ENCODE measurements at regions not wholly inside any gene's neighbourhood (a gene's known extent, or its start where the extent isn't known, plus 50 kb on each side); places are given as distances from the start of the nearest gene placed in this dataset.
A peak's percentile ranks its signal among the peaks of the same experiment; 100 is the strongest.

- no peak for DNase-seq
Observed at GRCh38 chr1:218643281-218643680, 298.1 kb downstream of the TGFB2 start.

GRCh38 chr1:218643926-218644325 is 298.8 kb downstream of the TGFB2 start:
- no peak for DNase-seq

- no peak for DNase-seq
Observed at GRCh38 chr1:218646288-218646687, 301.2 kb downstream of the TGFB2 start.

GRCh38 chr1:218656301-218657037 is 311.3 kb downstream of the TGFB2 start:
- no peak for DNase-seq

- no peak for DNase-seq
Observed at GRCh38 chr1:218658269-218658668, 313.1 kb downstream of the TGFB2 start.

- no peak for DNase-seq
Observed at GRCh38 chr1:218658899-218659298, 313.8 kb downstream of the TGFB2 start.

DNA sequence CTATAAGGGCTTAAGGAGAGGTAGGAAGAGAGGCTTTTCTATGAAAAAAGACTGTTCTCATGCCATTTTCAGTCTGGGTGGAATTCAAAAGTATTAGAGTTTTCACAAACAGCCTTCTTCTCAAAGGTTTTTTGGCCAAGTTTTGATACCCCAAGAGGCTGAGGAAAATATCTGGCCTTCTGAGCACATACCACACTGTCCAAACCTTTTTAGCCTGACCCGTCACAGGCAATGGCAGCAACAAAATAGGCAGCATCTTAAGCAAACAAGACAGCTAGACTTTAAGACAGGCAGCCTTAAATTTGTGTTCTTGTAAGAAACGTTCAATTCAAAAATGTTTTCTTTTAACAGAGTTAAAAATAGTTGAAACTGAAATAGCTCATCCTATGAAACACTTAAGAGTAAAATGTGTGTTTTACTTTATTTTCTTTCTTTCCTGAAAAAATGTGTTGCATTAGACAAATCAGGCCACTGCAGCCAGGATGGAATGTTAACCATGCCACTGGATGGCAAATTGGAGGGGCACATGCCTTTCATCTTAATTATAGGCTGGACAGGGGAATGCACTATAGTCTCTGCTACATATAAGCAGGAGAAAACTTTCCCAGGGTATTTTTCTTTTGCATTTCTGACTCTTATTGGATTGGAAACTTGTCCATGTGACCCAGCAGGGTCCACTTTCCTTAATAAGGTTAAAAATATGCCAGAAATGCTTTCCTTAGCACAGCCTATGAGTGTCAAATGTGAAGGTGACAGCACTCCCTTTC is 315.0 kb downstream of the TGFB2 start:
- no peak for DNase-seq

- DNase-seq, result no peak
Observed at GRCh38 chr1:218660678-218661053, 315.5 kb downstream of the TGFB2 start.

DNA sequence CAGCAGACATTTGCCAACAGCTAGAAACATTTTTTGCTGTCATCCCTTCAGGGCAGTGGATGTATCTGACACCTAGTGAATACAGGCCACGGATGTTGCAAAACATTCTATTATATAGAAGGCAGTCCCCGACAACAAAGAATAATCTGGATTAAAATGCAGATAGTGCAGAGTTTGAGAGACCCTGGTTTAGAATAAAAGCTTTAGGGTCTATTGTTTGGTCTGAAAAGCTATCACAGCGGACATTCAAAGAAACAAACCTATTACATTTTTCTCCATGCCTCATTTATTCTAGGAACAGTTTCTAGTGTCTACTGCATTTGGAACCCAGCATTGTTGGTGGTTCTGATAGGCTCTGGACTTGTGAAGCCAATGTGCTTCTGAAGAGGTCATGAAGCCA is 316.3 kb downstream of the TGFB2 start:
- DNase-seq, result no peak

DNA sequence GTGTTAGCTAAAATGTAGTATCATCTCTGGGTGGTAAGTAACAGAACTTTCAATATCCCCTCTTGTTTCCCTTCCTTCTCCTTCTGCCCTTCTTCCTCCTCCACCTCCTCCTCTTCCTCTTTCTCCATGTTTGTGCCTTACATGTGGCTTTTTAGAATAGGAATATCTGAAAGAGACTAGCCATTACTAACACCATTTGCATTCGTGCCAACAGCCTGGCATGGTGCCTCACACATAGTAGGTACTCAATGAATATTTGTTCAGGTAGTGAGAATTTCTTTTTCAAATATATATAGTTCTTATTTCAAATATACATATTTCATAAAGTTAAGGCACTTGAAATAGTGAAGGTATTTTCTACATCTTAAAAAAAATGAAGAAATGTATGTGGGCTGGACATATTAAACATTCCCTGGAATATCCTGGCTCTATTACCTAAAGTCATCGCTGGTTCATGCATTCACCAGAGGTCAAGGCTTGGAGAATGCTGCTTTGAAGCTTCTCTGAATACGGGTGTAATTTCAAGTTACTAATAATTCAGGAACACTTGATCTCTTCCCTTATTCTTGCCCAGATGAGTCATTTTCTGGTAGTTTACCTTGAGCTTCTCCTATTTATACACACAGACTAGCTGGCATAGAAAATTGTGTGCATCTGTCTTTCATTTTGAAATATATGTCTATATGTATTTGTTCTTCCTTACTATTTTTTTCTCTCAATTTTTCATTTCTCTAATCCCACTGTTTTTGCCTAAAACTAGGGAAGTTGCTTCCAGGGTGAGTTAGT is 319.4 kb downstream of the TGFB2 start:
- no peak for DNase-seq

DNA sequence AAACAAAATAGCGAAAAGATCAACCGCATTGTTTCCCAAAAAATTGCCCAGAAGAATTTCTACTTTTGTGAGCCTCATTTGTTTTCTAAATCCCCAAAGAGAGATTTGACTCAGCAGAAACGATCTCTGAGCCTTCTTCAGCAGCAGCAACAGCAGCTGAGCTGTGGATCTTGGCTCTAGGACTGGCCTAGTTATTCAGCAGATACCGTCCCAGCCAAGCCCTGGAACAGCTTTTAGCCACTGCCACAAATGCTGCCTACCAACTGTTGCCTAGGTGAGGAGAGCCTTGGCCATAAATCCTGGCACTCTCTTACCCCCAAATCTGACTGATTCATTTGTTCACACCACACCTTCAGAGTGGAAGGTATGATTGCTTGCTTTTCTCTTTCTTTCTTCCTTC is 320.1 kb downstream of the TGFB2 start:
- no peak for DNase-seq

DNA sequence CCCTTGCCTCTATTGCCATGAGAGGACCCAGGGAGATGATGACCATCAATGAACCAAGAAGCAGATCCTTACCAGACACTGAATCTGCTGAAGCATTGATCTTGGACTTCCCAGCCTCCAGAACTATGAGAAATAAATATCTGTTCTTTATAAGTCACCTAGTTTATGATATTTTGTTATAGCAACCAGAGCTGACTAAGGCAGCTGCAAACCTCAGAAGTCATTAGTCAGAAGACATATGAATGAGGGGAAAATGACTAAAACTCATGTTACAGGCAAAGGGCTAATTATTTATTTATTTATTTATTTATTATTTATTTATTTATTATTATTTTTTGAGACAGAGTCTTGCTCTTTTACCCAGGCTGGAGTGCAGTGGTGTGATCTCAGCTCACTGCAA is 321.1 kb downstream of the TGFB2 start:
- no peak for DNase-seq

GRCh38 chr1:218667781-218668516 is 322.8 kb downstream of the TGFB2 start:
- DNase-seq, result no peak

DNA sequence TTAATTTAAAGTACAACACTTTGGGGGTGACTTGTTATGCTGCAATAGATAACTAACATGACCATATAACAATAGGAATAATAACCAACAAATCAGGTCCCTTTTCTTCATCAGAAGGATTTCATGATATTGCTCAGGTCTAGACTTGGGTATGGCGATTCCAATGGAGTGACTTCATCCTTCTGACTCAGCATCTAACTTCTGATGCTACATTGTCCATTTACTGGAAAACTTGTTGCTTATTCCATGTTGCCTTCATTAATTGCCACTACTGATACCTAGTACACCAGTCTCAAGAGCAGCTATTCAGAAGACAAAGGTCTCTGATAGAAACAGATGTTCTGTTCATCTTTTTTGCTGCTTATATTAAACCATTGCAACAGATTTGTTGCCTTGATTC is 324.3 kb downstream of the TGFB2 start:
- no peak for DNase-seq

DNA sequence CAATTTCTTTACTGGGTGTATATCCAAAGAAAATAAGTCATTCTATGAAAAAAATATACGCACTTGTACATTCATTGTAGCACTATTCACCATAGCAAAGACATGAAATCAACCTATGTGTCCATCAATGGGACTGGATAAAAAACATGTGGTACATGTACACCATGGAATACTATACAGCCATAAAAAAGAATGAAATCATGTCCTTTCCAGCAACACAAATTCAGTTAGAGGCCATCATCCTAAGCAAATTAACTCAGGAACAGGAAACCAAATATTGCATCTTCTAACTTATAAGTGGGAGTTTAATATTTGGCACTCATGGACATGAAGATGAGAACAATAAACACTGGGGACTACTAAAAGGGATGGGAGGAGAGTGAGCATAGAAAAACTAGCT is 325.7 kb downstream of the TGFB2 start:
- DNase-seq, result no peak

DNA sequence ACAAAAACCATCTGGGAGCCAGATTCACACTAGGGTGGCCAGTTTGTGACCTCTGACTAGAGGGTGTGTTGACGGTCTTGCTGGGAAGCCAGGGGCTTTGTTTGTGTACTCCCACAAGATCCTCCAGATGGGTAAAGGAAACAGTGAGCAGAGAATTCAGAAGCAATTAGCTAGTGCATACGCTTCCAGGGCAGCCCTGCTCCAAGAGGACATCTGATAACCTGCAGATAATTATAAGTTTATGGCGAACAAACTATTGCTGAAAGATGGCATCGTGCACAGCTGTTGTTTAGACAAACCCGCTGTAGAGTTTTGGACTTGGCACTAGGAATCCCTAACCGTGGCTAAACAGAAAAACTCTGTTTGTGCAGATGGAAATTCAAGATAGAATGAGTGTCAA is 326.4 kb downstream of the TGFB2 start:
- peak; percentile 34 to 87 for DNase-seq

GRCh38 chr1:218673170-218673569 is 328.0 kb downstream of the TGFB2 start:
- no peak for DNase-seq

DNA sequence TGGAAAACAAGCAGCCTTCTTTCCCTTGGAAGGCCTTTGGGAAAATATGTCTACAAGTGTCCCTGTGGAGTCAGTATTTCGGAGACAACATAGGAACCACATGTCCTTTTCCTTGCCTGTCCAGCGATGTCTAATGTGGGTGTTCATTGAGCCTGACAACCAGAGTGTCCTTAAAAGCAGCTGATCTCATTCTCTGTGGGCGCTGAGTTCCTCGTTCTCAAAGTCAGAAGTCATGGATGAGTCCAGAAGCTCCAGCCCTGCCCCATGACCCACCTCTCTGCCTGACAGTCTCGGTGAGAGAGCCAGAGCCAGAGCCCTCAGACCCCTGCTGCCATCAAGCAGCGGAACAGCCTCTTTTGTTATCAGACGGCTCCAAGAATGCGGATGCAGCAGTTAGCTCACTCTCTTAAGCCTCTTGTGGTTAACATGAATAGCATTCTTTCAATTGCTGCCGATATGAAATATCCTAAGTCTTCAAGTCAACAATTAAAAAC is 329.2 kb downstream of the TGFB2 start:
- DNase-seq, result no peak

GRCh38 chr1:218677026-218677425 is 331.9 kb downstream of the TGFB2 start:
- no peak for DNase-seq

GRCh38 chr1:218679391-218679790 is 334.3 kb downstream of the TGFB2 start:
- DNase-seq, result no peak

DNA sequence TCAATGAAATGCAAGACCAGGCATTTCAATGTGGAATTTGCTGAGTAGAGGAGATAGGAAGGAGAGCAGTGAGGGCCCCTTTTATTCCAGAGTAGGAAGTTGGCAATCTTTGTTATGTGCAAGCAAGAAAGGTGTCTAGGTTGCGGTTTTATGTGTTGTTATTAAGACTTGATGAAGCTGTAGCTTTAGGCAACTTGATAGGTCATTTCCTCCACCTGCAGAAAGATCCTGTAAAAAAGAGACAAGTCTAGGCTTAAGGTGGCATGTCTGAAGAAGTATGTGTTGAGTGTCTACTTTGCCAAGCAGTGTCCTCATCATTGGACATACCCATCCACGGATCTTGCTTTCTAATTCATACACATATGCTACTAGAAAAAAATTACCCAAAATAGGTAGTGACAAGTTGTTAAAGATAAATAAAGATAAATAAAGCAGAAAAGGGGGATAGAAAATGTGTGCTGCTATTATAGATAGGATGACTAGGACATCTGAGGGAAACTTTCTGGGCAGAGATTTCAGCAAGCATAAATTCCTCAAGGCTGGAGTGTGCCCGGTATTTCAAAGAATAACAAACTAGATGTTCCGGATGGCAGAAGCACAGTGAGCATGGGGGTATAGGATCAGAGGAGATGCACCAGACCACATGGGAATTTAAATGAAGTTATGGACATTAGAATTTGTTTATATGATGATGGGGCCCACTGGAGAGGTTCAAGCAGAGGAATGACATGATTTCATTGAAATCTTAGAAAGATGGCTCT is 335.0 kb downstream of the TGFB2 start:
- DNase-seq, result no peak

- no peak for DNase-seq
Observed at GRCh38 chr1:218683242-218683641, 338.1 kb downstream of the TGFB2 start.
